OCI-LY3 (cell line): ENCODE measurements at regions not wholly inside any gene's neighbourhood (a gene's known extent, or its start where the extent isn't known, plus 50 kb on each side); places are given as distances from the start of the nearest gene placed in this dataset.

Experiments used
- H2AFZ ChIP-seq: fragments of 200-600, 300-600 bp; shearing (Covaris generic); 2 replicates; pipeline ENCODE4 v1.6.0; 2014; ENCODE audit warnings: antibody characterized with exemption, low read depth, low read length
- H3K27ac ChIP-seq: fragments of 200-600, 300-600 bp; sonication (generic); 2 replicates; pipeline ENCODE4 v1.5.1; 2014; ENCODE audit warnings: mild to moderate bottlenecking, low read length, moderate library complexity, mixed read lengths
- H3K27me3 ChIP-seq: fragments of 200-600, 300-600 bp; sonication (generic); 2 replicates; pipeline ENCODE4 v1.6.1; 2014; ENCODE audit warnings: low read depth, low read length, mixed read lengths
- H3K36me3 ChIP-seq: fragments of 200-600, 300-600 bp; sonication (generic); replicated peaks from 2 replicates; pipeline ENCODE3; 2014; ENCODE audit warnings: low read depth, low read length, mixed read lengths
- H3K4me1 ChIP-seq: fragments of 300-600, 200-600 bp; sonication (generic); 2 replicates; pipeline ENCODE4 v1.6.1; 2014; ENCODE audit warnings: low read length, mixed read lengths
- H3K4me2 ChIP-seq: fragments of 200-600, 300-600 bp; sonication (generic); 2 replicates; pipeline ENCODE4 v1.6.1; 2014; ENCODE audit warnings: low read length, mixed read lengths
- H3K4me3 ChIP-seq: fragments of 300-600, 200-600 bp; sonication (generic); 2 replicates; pipeline ENCODE4 v1.5.1; 2014; ENCODE audit warnings: antibody characterized with exemption, mild to moderate bottlenecking, low read length, moderate library complexity
- H3K79me2 ChIP-seq: fragments of 300-600, 200-600 bp; shearing (Covaris generic); 2 replicates; pipeline ENCODE4 v1.6.1; 2014; ENCODE audit warnings: mild to moderate bottlenecking, low read length, mixed read lengths
- H3K9ac ChIP-seq: fragments of 300-600, 200-600 bp; shearing (Covaris generic); 2 replicates; pipeline ENCODE4 v1.6.0; 2014; ENCODE audit warnings: mild to moderate bottlenecking, low read length, moderate library complexity
- H3K9me3 ChIP-seq: fragments of 200-600, 300-600 bp; shearing (Covaris generic); 2 replicates; pipeline ENCODE4 v1.6.1; 2014; ENCODE audit warnings: low read length, mixed read lengths; ENCODE audit not compliant: insufficient read depth
- H4K20me1 ChIP-seq: fragments of 200-600, 300-600 bp; sonication (generic); 2 replicates; pipeline ENCODE4 v1.6.1; 2016; ENCODE audit warnings: low read length, mixed read lengths; ENCODE audit not compliant: insufficient read depth
- EZH2phosphoT487 ChIP-seq: fragments of 200-600 bp; shearing (Covaris generic); IDR thresholded peaks from 2 replicates; pipeline ENCODE4 v1.6.1; 2018; ENCODE audit warnings: antibody characterized with exemption, mixed run types, low read depth
- TF ChIP-seq, protein P1 (sequence below): fragments of 200-600, 300-600 bp; sonication (generic); IDR thresholded peaks from 2 replicates; pipeline ENCODE4 v1.5.1; 2014; ENCODE audit warnings: antibody characterized with exemption, low read length, low read depth

DNA sequence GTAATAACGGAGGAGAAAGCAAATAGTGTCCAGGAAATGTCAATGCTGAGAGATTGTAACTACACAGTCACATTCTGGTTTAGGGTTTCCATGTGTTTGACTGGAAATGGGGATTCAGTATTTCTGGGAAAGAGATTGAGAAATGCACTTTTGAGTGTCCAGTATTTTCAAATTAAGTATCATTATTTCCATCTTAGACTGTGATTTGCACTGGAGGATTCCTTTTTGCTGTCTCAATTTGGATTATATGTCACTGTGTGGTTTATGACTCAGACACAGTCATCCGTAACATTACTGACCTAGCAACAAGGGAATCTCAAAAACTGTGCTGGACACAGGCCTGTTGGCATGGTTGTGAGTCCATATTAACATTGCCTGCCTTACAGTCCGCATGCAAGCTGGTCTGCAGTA lies 681.4 kb downstream of the CDH11 start:
- H3K27ac ChIP-seq, result no peak overlapping the region
- no peaks in the 10 kb centered on the region for H3K9me3 ChIP-seq
- H2AFZ ChIP-seq, result no peak overlapping the region
- H3K79me2 ChIP-seq, result no peaks in the 10 kb centered on the region
- no peak overlapping the region for H3K9ac ChIP-seq
- TF ChIP-seq, protein P1, sequence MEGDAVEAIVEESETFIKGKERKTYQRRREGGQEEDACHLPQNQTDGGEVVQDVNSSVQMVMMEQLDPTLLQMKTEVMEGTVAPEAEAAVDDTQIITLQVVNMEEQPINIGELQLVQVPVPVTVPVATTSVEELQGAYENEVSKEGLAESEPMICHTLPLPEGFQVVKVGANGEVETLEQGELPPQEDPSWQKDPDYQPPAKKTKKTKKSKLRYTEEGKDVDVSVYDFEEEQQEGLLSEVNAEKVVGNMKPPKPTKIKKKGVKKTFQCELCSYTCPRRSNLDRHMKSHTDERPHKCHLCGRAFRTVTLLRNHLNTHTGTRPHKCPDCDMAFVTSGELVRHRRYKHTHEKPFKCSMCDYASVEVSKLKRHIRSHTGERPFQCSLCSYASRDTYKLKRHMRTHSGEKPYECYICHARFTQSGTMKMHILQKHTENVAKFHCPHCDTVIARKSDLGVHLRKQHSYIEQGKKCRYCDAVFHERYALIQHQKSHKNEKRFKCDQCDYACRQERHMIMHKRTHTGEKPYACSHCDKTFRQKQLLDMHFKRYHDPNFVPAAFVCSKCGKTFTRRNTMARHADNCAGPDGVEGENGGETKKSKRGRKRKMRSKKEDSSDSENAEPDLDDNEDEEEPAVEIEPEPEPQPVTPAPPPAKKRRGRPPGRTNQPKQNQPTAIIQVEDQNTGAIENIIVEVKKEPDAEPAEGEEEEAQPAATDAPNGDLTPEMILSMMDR, result no peak
- TF ChIP-seq EZH2phosphoT487, result no peak
- no peaks in the 10 kb centered on the region for H3K4me1 ChIP-seq
- no peaks in the 10 kb centered on the region for H4K20me1 ChIP-seq
- H3K4me3 ChIP-seq, result no peak overlapping the region
- no peak overlapping the region for H3K4me2 ChIP-seq
- H3K36me3 ChIP-seq, result no peaks in the 10 kb centered on the region
- H3K27me3 ChIP-seq, result no peaks in the 10 kb centered on the region

DNA sequence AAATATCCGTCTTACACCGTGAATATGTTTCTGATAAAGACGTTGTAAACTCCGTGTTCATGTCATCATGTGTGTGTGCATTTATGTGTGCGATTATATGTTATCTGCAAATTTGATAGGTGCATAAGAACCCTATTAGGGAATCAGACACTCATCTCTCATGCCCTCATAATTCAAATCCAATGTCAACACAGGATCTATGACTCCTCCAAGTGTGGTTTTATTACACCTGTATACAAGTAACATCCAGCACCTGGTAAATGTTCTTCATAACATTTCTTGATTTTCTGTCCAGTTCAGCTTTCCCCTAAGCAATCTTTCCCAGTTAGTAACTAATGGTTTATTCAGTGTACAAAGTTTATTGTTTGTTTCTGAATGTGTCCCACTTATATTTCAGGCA lies 681.9 kb downstream of the CDH11 start:
- Histone ChIP-seq H3K9ac (no peak overlapping the region), H3K4me1 (no peaks in the 10 kb centered on the region), H3K27ac (no peak overlapping the region), H4K20me1 (no peaks in the 10 kb centered on the region), H3K9me3 (no peaks in the 10 kb centered on the region), H3K79me2 (no peaks in the 10 kb centered on the region), H3K27me3 (no peaks in the 10 kb centered on the region), H3K36me3 (no peaks in the 10 kb centered on the region), H3K4me3 (no peak overlapping the region), H3K4me2 (no peak overlapping the region), H2AFZ (no peak overlapping the region)
- TF ChIP-seq EZH2phosphoT487, result no peak
- TF ChIP-seq, protein P1, result no peak

DNA sequence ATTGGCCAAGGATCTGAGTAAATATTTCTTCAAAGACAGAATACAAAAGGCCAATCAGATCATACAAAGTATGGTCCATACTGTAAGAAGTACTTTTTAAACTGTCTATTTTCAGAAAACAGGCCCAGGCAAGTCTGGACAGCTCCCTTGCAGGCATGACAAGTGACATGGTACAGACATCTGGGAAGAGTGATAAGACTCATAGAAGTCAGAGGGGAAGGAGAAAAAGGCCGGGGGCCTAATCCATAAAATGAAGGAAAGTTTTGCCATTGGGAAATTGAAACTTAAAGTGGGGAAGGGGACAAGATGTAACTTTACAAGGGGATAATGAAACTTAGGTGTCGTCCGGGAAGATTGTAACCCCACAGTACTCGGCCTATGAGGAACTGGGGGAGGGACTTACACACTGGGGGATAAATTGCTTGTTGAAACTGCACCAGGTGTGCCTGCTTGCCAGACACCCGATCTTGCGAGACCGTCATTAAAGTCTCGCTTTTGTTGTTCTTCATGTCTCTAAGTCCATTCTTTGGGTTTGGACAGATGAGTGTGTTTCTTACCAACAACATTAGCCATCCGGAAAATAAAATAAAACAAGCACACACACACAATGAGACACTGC lies 684.0 kb downstream of the CDH11 start:
- H3K4me3 ChIP-seq, result no peak overlapping the region
- H3K9ac ChIP-seq, result no peak overlapping the region
- no peak overlapping the region for H3K27ac ChIP-seq
- no peaks in the 10 kb centered on the region for H3K9me3 ChIP-seq
- no peaks in the 10 kb centered on the region for H3K36me3 ChIP-seq
- no peak for TF ChIP-seq EZH2phosphoT487
- TF ChIP-seq, protein P1, result no peak
- no peaks in the 10 kb centered on the region for H4K20me1 ChIP-seq
- no peak overlapping the region for H2AFZ ChIP-seq
- H3K79me2 ChIP-seq, result no peaks in the 10 kb centered on the region
- no peaks in the 10 kb centered on the region for H3K27me3 ChIP-seq
- H3K4me1 ChIP-seq, result no peaks in the 10 kb centered on the region
- H3K4me2 ChIP-seq, result no peak overlapping the region

DNA sequence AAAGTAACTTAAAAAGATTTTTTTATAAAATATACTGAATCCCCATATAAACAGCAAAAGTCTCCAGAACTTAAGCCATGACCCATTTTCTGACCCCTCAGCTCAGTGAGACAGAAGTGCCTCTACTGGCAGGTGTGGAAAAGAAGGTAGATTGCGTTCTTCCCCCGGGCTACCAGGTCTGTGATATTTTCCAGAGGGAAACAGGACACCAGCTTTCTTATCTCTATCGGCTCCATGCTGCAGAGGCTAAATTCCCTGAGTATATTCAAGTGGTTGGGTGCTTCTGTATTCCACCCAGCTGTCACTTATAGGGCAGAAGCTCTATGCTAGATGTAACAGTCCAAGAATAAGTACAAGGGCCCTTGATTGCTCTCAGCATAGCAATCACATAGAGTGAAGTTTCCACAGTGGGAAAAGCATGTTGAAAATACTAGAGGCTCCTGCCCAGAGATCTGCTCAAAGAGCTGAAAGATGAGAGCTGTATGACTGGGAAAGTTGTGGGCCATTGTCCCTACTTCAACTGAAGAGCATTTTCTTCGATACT lies 687.3 kb downstream of the CDH11 start:
- Histone ChIP-seq H3K9ac (no peak overlapping the region), H2AFZ (no peak overlapping the region), H3K4me2 (no peak overlapping the region), H3K27me3 (no peaks in the 10 kb centered on the region), H3K4me1 (no peaks in the 10 kb centered on the region), H3K4me3 (no peak overlapping the region), H3K36me3 (no peaks in the 10 kb centered on the region), H3K27ac (no peak overlapping the region), H3K79me2 (no peaks in the 10 kb centered on the region), H3K9me3 (no peaks in the 10 kb centered on the region), H4K20me1 (no peaks in the 10 kb centered on the region)
- TF ChIP-seq, protein P1, result no peak
- TF ChIP-seq EZH2phosphoT487, result no peak
